ENCODE measurements at regions not wholly inside any gene's neighbourhood (a gene's known extent, or its start where the extent isn't known, plus 50 kb on each side); places are given as distances from the start of the nearest gene placed in this dataset.
"Not testable (repeated sequence)": the region's sequence is repeated elsewhere in the genome, so short reads cannot be mapped to it uniquely, and the experiment has no call there.

DNA sequence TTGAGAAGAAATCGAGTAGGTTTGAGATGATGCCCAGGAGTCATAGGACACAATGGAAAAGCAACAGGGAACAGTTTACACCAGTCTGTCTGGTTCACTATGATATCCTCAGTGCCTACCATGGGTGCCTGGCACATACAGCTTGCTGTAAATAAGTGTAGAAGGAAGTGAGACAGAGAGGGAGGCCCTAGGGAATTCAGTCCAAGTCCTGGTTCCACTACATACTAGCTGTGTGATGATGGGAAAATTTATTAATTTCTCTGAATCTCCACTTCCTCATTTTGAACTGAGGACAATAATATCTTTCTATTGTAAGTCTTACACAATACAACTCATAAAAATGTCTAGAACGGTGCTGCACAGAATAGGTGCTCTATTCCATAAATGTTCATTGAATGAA lies 53.3 kb upstream of the LYRM9 start:
- H3K4me3 ChIP-seq (ENCODE audit: insufficient read depth, low read depth, low read length) = no peak overlapping the region
- H3K9me3 ChIP-seq (ENCODE audit: insufficient read depth, low read depth, low read length) = no peaks in the 10 kb centered on the region
- Mint-ChIP-seq H3K36me3 (ENCODE audit: low read depth, unreplicated experiment) (no peaks in the 10 kb centered on the region), H3K27ac (ENCODE audit: unreplicated experiment) (no peak overlapping the region), H3K9me3 (ENCODE audit: unreplicated experiment) (no peaks in the 10 kb centered on the region), H3K27me3 (ENCODE audit: low read depth, unreplicated experiment) (peaks cover 19% of the 10 kb centered on the region), H3K4me1 (ENCODE audit: low read depth, unreplicated experiment) (no peaks in the 10 kb centered on the region), H3K4me3 (ENCODE audit: unreplicated experiment) (no peak overlapping the region)
- no peaks in the 10 kb centered on the region for H4K20me1 ChIP-seq (ENCODE audit: insufficient read depth, low read length)
- H3K27me3 ChIP-seq (ENCODE audit: insufficient read depth, low read length) = peaks cover 9% of the 10 kb centered on the region
- H3K36me3 ChIP-seq (ENCODE audit: insufficient read depth, low read length) = no peaks in the 10 kb centered on the region
- H3K4me1 ChIP-seq (ENCODE audit: insufficient read depth, low read length) = no peaks in the 10 kb centered on the region
- no peak overlapping the region for H2AFZ ChIP-seq (ENCODE audit: low read depth, low read length)
- no peak for FAIRE-seq
- H3K4me2 ChIP-seq (ENCODE audit: low read length) = no peak overlapping the region
- no peak for DNase-seq (ENCODE audit: low read depth)
- TF ChIP-seq, protein P1, sequence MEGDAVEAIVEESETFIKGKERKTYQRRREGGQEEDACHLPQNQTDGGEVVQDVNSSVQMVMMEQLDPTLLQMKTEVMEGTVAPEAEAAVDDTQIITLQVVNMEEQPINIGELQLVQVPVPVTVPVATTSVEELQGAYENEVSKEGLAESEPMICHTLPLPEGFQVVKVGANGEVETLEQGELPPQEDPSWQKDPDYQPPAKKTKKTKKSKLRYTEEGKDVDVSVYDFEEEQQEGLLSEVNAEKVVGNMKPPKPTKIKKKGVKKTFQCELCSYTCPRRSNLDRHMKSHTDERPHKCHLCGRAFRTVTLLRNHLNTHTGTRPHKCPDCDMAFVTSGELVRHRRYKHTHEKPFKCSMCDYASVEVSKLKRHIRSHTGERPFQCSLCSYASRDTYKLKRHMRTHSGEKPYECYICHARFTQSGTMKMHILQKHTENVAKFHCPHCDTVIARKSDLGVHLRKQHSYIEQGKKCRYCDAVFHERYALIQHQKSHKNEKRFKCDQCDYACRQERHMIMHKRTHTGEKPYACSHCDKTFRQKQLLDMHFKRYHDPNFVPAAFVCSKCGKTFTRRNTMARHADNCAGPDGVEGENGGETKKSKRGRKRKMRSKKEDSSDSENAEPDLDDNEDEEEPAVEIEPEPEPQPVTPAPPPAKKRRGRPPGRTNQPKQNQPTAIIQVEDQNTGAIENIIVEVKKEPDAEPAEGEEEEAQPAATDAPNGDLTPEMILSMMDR (IDR thresholded peaks at IDR 0.05; ENCODE audit: insufficient read depth, low read depth, low read length) = no peak
- no peak for TF ChIP-seq EZH2 (IDR thresholded peaks at IDR 0.05; ENCODE audit: insufficient read depth, low read length)
- no peak overlapping the region for H3K27ac ChIP-seq (ENCODE audit: low read depth, low read length)
- no peak overlapping the region for H3K9ac ChIP-seq (ENCODE audit: low read length)
- H3K79me2 ChIP-seq (ENCODE audit: insufficient read depth, low read length) = no peaks in the 10 kb centered on the region

- Histone ChIP-seq H3K36me3 (ENCODE audit: insufficient read depth, low read length) (no peaks in the 10 kb centered on the region), H3K9ac (ENCODE audit: low read length) (no peak overlapping the region), H3K27ac (ENCODE audit: low read depth, low read length) (no peak overlapping the region), H3K4me3 (ENCODE audit: insufficient read depth, low read depth, low read length) (no peak overlapping the region), H3K79me2 (ENCODE audit: insufficient read depth, low read length) (no peaks in the 10 kb centered on the region), H4K20me1 (ENCODE audit: insufficient read depth, low read length) (no peaks in the 10 kb centered on the region), H3K27me3 (ENCODE audit: insufficient read depth, low read length) (peaks cover 9% of the 10 kb centered on the region), H3K9me3 (ENCODE audit: insufficient read depth, low read depth, low read length) (no peaks in the 10 kb centered on the region), H3K4me1 (ENCODE audit: insufficient read depth, low read length) (no peaks in the 10 kb centered on the region), H3K4me2 (ENCODE audit: low read length) (no peak overlapping the region), H2AFZ (ENCODE audit: low read depth, low read length) (no peak overlapping the region)
- FAIRE-seq (no peak), DNase-seq (ENCODE audit: low read depth) (no peak)
- Mint-ChIP-seq H3K27ac (ENCODE audit: unreplicated experiment) (no peak overlapping the region), H3K4me1 (ENCODE audit: low read depth, unreplicated experiment) (no peaks in the 10 kb centered on the region), H3K27me3 (ENCODE audit: low read depth, unreplicated experiment) (peaks cover 18% of the 10 kb centered on the region), H3K36me3 (ENCODE audit: low read depth, unreplicated experiment) (no peaks in the 10 kb centered on the region), H3K4me3 (ENCODE audit: unreplicated experiment) (no peak overlapping the region), H3K9me3 (ENCODE audit: unreplicated experiment) (no peaks in the 10 kb centered on the region)
- no peak for TF ChIP-seq EZH2 (IDR thresholded peaks at IDR 0.05; ENCODE audit: insufficient read depth, low read length)
- TF ChIP-seq, protein P1 (IDR thresholded peaks at IDR 0.05; ENCODE audit: insufficient read depth, low read depth, low read length) = no peak
Observed at GRCh38 chr17:27947005-27947406, 53.8 kb upstream of the LYRM9 start.

DNA sequence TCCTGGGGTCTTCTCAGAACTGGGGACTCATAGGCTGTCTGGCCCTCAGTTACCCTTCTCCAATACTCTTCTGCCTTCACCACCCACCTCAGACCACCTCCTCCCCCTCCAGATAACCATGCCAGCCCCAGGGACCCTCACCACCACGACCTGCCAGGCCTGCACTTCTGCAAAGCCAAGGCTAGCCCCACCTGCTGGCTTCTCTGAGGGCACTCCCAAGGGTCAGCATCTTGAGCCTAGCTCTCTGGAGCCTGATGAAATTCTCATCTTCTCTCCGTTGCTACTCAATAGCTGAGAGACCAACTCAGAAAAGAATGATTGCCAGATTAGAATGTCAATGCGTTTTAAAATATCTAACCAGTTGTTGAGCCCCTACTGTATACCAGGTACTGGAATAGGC lies 56.1 kb upstream of the LYRM9 start:
- Mint-ChIP-seq H3K9me3 (ENCODE audit: unreplicated experiment) (no peaks in the 10 kb centered on the region), H3K4me1 (ENCODE audit: low read depth, unreplicated experiment) (no peaks in the 10 kb centered on the region), H3K36me3 (ENCODE audit: low read depth, unreplicated experiment) (no peaks in the 10 kb centered on the region), H3K27me3 (ENCODE audit: low read depth, unreplicated experiment) (peaks cover 31% of the 10 kb centered on the region), H3K27ac (ENCODE audit: unreplicated experiment) (no peak overlapping the region), H3K4me3 (ENCODE audit: unreplicated experiment) (no peak overlapping the region)
- Histone ChIP-seq H3K4me1 (ENCODE audit: insufficient read depth, low read length) (no peaks in the 10 kb centered on the region), H3K36me3 (ENCODE audit: insufficient read depth, low read length) (no peaks in the 10 kb centered on the region), H3K9ac (ENCODE audit: low read length) (no peak overlapping the region), H2AFZ (ENCODE audit: low read depth, low read length) (no peak overlapping the region), H3K4me2 (ENCODE audit: low read length) (no peak overlapping the region), H3K4me3 (ENCODE audit: insufficient read depth, low read depth, low read length) (no peak overlapping the region), H3K79me2 (ENCODE audit: insufficient read depth, low read length) (no peaks in the 10 kb centered on the region), H4K20me1 (ENCODE audit: insufficient read depth, low read length) (no peaks in the 10 kb centered on the region), H3K9me3 (ENCODE audit: insufficient read depth, low read depth, low read length) (no peaks in the 10 kb centered on the region), H3K27me3 (ENCODE audit: insufficient read depth, low read length) (peaks cover 13% of the 10 kb centered on the region), H3K27ac (ENCODE audit: low read depth, low read length) (no peak overlapping the region)
- DNase-seq (ENCODE audit: low read depth) (no peak), FAIRE-seq (no peak)
- no peak for TF ChIP-seq EZH2 (IDR thresholded peaks at IDR 0.05; ENCODE audit: insufficient read depth, low read length)
- TF ChIP-seq, protein P1 (IDR thresholded peaks at IDR 0.05; ENCODE audit: insufficient read depth, low read depth, low read length) = no peak

DNA sequence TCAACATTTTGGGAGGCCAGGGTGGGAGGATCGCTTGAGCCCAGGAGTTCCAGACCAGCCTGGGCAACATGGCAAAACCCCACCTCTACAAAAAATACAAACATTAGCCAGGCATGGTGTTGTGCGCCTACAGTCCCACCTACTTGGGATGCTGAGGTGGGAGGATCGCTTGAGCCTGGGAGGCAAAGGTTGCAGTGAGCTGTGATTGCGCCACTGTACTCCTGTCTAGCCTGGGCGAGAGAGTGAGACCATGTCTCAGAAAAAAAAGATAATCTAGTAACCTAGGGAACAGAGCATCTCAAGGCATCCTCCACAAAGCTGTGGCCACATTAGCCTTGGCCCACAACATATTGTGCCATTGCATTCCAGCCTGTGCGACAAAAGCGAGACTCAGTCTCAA lies 57.1 kb upstream of the LYRM9 start:
- H3K9ac ChIP-seq (ENCODE audit: low read length); H3K4me3 ChIP-seq (ENCODE audit: insufficient read depth, low read depth, low read length); H3K36me3 Mint-ChIP-seq (ENCODE audit: low read depth, unreplicated experiment); H3K9me3 Mint-ChIP-seq (ENCODE audit: unreplicated experiment); H3K27ac Mint-ChIP-seq (ENCODE audit: unreplicated experiment); H3K4me1 ChIP-seq (ENCODE audit: insufficient read depth, low read length); FAIRE-seq; H3K9me3 ChIP-seq (ENCODE audit: insufficient read depth, low read depth, low read length); H3K79me2 ChIP-seq (ENCODE audit: insufficient read depth, low read length); H3K4me3 Mint-ChIP-seq (ENCODE audit: unreplicated experiment); H2AFZ ChIP-seq (ENCODE audit: low read depth, low read length); H3K4me1 Mint-ChIP-seq (ENCODE audit: low read depth, unreplicated experiment); DNase-seq (ENCODE audit: low read depth); H4K20me1 ChIP-seq (ENCODE audit: insufficient read depth, low read length); H3K4me2 ChIP-seq (ENCODE audit: low read length); H3K36me3 ChIP-seq (ENCODE audit: insufficient read depth, low read length); H3K27ac ChIP-seq (ENCODE audit: low read depth, low read length): not testable (repeated sequence)
- peaks cover 15% of the 10 kb centered on the region for H3K27me3 ChIP-seq (ENCODE audit: insufficient read depth, low read length)
- peaks cover 34% of the 10 kb centered on the region for H3K27me3 Mint-ChIP-seq (ENCODE audit: low read depth, unreplicated experiment)
